PC-3 (cell line): ENCODE measurements at regions not wholly inside any gene's neighbourhood (a gene's known extent, or its start where the extent isn't known, plus 50 kb on each side); places are given as distances from the start of the nearest gene placed in this dataset.

Source experiments
- ATAC-seq: fragments of 200-7000 bp; cut with Tn5 transposase; 2 replicates; pipeline ENCODE4 v1.9.1; 2020; ENCODE audit warnings: mild to moderate bottlenecking, moderate library complexity
- BruUV-seq: library from RNA; stranded (reverse); fragments of 400-500 nt; replicated peaks from 2 replicates; lab custom pipeline; 2021; lab: Mats Ljungman, UMichigan
- CTCF ChIA-PET: fragments of 300-600 bp; sonication (Branson Sonifier 250); formaldehyde crosslinking; loops from one replicate; lab custom pipeline; 2022; ENCODE audit warnings: antibody characterized with exemption; lab: Charles Lee
- POLR2A ChIA-PET: fragments of 300-600 bp; sonication (Branson Sonifier 250); formaldehyde crosslinking; loops from one replicate; lab custom pipeline; 2022; ENCODE audit warnings: antibody characterized with exemption; ENCODE audit not compliant: unreplicated experiment; lab: Charles Lee
- DNase-seq: peaks from one replicate; pipeline ENCODE4 v3.0.0-alpha.2; 2015
- H2AFZ ChIP-seq: fragments of 300-600 bp; sonication (generic); 2 replicates; pipeline ENCODE4 v1.6.0; 2016; ENCODE audit warnings: antibody characterized with exemption, low read length
- H3F3A ChIP-seq: fragments of 300-600 bp; sonication (generic); one replicate; pipeline ENCODE4 v1.6.0; 2017; ENCODE audit warnings: antibody characterized with exemption, low read length, control low read depth, mild to moderate bottlenecking; ENCODE audit not compliant: unreplicated experiment
- H3K27ac ChIP-seq: fragments of 300-600 bp; sonication (generic); 2 replicates; pipeline ENCODE4 v1.5.1; 2016; ENCODE audit warnings: mild to moderate bottlenecking, low read length
- H3K27me3 ChIP-seq: fragments of 300-600 bp; sonication (generic); 2 replicates; pipeline ENCODE4 v1.6.1; 2016; ENCODE audit warnings: low read length, mixed read lengths
- H3K36me3 ChIP-seq: fragments of 300-600 bp; sonication (generic); 2 replicates; pipeline ENCODE4 v1.6.1; 2016; ENCODE audit warnings: low read depth, mixed run types, low read length, mixed read lengths
- H3K4me1 ChIP-seq: fragments of 300-600 bp; sonication (generic); 2 replicates; pipeline ENCODE4 v1.5.1; 2016; ENCODE audit warnings: low read length; ENCODE audit not compliant: insufficient read depth
- H3K4me2 ChIP-seq: fragments of 300-600 bp; sonication (generic); 2 replicates; pipeline ENCODE4 v1.6.0; 2016; ENCODE audit warnings: low read length
- H3K4me3 ChIP-seq: fragments of 300-600 bp; sonication (generic); 2 replicates; pipeline ENCODE4 v1.5.1; 2016; ENCODE audit warnings: mild to moderate bottlenecking, low read length, mixed read lengths
- H3K79me2 ChIP-seq: fragments of 300-600 bp; sonication (generic); 2 replicates; pipeline ENCODE4 v1.6.1; 2017; ENCODE audit warnings: low read length, mixed read lengths
- H3K9ac ChIP-seq: fragments of 300-600 bp; sonication (generic); 2 replicates; pipeline ENCODE4 v1.6.0; 2016; ENCODE audit warnings: mild to moderate bottlenecking, low read length
- H3K9me2 ChIP-seq: fragments of 300-600 bp; sonication (generic); replicated peaks from 2 replicates; pipeline ENCODE4 v1.6.1; 2016; ENCODE audit warnings: mixed run types, low read length, mixed read lengths
- H3K9me3 ChIP-seq: fragments of 300-600 bp; sonication (generic); 2 replicates; pipeline ENCODE4 v1.6.1; 2016; ENCODE audit warnings: low read length, mixed read lengths
- H4K20me1 ChIP-seq: fragments of 300-600 bp; sonication (generic); 2 replicates; pipeline ENCODE4 v1.6.1; 2016; ENCODE audit warnings: low read length, mixed read lengths
- CTCF ChIP-seq: fragments of 300-600 bp; sonication (generic); conservative IDR thresholded peaks from 2 replicates; pipeline ENCODE4 v1.5.1; 2017; ENCODE audit warnings: antibody characterized with exemption, low read depth, mild to moderate bottlenecking, low read length
- EZH2 ChIP-seq: fragments of 300-600 bp; sonication (generic); IDR thresholded peaks from one replicate; pipeline ENCODE4 v1.6.1; 2017; ENCODE audit warnings: antibody characterized with exemption, mild to moderate bottlenecking, low read length; ENCODE audit not compliant: unreplicated experiment
- EZH2phosphoT487 ChIP-seq: fragments of 300-600 bp; sonication (generic); IDR thresholded peaks from 2 replicates; pipeline ENCODE4 v1.6.1; 2018; ENCODE audit warnings: mild to moderate bottlenecking, antibody characterized with exemption, low read length, borderline replicate concordance
- intact Hi-C: fragments of 100-400 bp; cut with micrococcal nuclease; formaldehyde crosslinking; loops from 2 replicates; pipeline ENCODE4 v1.9.0; 2023

GRCh38 chr6:152811785-152812184, 61.2 kb downstream of the VIP start:
- Histone ChIP-seq H2AFZ (no peak overlapping the region), H3K27me3 (peaks cover 87% of the 10 kb centered on the region), H3K27ac (no peak overlapping the region), H4K20me1 (no peaks in the 10 kb centered on the region), H3K4me2 (no peak overlapping the region), H3K9me3 (no peaks in the 10 kb centered on the region), H3K9me2 (no peaks in the 10 kb centered on the region), H3F3A (no peaks in the 10 kb centered on the region), H3K36me3 (no peaks in the 10 kb centered on the region), H3K79me2 (no peaks in the 10 kb centered on the region), H3K4me1 (no peaks in the 10 kb centered on the region), H3K4me3 (no peak overlapping the region), H3K9ac (no peak overlapping the region)
- BruUV-seq: no TSS peak
- CTCF ChIA-PET: no interaction called here
- no peak for ATAC-seq
- TF ChIP-seq CTCF: no peak
- TF ChIP-seq EZH2phosphoT487: no peak
- TF ChIP-seq EZH2: no peak
- POLR2A ChIA-PET: no interaction called here
- intact Hi-C loops: no loop called here
- DNase-seq: no peak

- Histone ChIP-seq H3K27ac (no peak overlapping the region), H3K79me2 (no peaks in the 10 kb centered on the region), H3K27me3 (peaks cover 77% of the 10 kb centered on the region), H3K4me2 (no peak overlapping the region), H2AFZ (no peak overlapping the region), H4K20me1 (no peaks in the 10 kb centered on the region), H3K9me3 (no peaks in the 10 kb centered on the region), H3K9ac (no peak overlapping the region), H3K4me1 (no peaks in the 10 kb centered on the region), H3K4me3 (no peak overlapping the region), H3K9me2 (no peaks in the 10 kb centered on the region), H3F3A (no peaks in the 10 kb centered on the region), H3K36me3 (no peaks in the 10 kb centered on the region)
- ATAC-seq (no peak), DNase-seq (no peak)
- intact Hi-C loops: no loop called here
- ChIA-PET POLR2A (no interaction called here), CTCF (no interaction called here)
- no TSS peak for BruUV-seq
- TF ChIP-seq EZH2 (no peak), CTCF (no peak), EZH2phosphoT487 (no peak)
Observed at GRCh38 chr6:152815230-152815872, 64.8 kb downstream of the VIP start.

GRCh38 chr6:152816055-152816454, 65.5 kb downstream of the VIP start:
- H3K27ac ChIP-seq: no peak overlapping the region
- POLR2A ChIA-PET: no interaction called here
- intact Hi-C loops: no loop called here

More at GRCh38 chr6:152816055-152816454, 65.5 kb downstream of the VIP start:
- H3K9me2 ChIP-seq: no peaks in the 10 kb centered on the region
- no peak overlapping the region for H3K4me2 ChIP-seq
- H4K20me1 ChIP-seq: no peaks in the 10 kb centered on the region
- DNase-seq: no peak
- H3K9ac ChIP-seq: no peak overlapping the region
- no peaks in the 10 kb centered on the region for H3K4me1 ChIP-seq
- no peaks in the 10 kb centered on the region for H3F3A ChIP-seq
- H3K4me3 ChIP-seq: no peak overlapping the region
- H3K36me3 ChIP-seq: no peaks in the 10 kb centered on the region
- CTCF ChIA-PET: no interaction called here
- H3K9me3 ChIP-seq: no peaks in the 10 kb centered on the region
- no peak overlapping the region for H2AFZ ChIP-seq
- TF ChIP-seq EZH2phosphoT487 (no peak), EZH2 (no peak), CTCF (no peak)
- peaks cover 70% of the 10 kb centered on the region for H3K27me3 ChIP-seq
- no peaks in the 10 kb centered on the region for H3K79me2 ChIP-seq
- no TSS peak for BruUV-seq
- ATAC-seq: no peak
